ENCODE measurements at regions not wholly inside any gene's neighbourhood (a gene's known extent, or its start where the extent isn't known, plus 50 kb on each side); places are given as distances from the start of the nearest gene placed in this dataset.

- no peak for FAIRE-seq
- no peak overlapping the region for H2AFZ ChIP-seq (ENCODE audit: low read length)
- no peak overlapping the region for H2AK5ac ChIP-seq (ENCODE audit: low read depth, low read length)
- H3K4me2 ChIP-seq (ENCODE audit: insufficient read depth in 1 of 2, low read depth in 2 of 2, low read length in 2 of 2) = no peak overlapping the region
- H3K27ac ChIP-seq (ENCODE audit: low read depth, low read length) = no peak overlapping the region
- no peak overlapping the region for H3K18ac ChIP-seq (ENCODE audit: extremely low read depth, low read length)
- no peak overlapping the region for H3K23ac ChIP-seq (ENCODE audit: insufficient read length)
- H3K4ac ChIP-seq (replicated peaks; ENCODE audit: insufficient read length, low read depth, low read length) = no peak overlapping the region
- no peak overlapping the region for H4K8ac ChIP-seq (ENCODE audit: extremely low read depth, insufficient read depth, low read length)
- POLR2A ChIA-PET (ENCODE audit: partially characterized antibody) = no interaction called here
- CTCF ChIA-PET (ENCODE audit: partially characterized antibody) = no interaction called here
- no peak for DNase-seq (ENCODE audit: low read depth in 1 of 2, low spot score in 2 of 2)
- no peaks in the 10 kb centered on the region for H4K20me1 ChIP-seq (replicated peaks in 1 of 2; ENCODE audit: control insufficient read depth in 1 of 2, insufficient read depth in 2 of 2, low read length in 2 of 2)
- no peaks in the 10 kb centered on the region for H3K23me2 ChIP-seq (ENCODE audit: low read depth, low read length)
- no peak overlapping the region for H4K5ac ChIP-seq (ENCODE audit: insufficient read length, low read depth, low read length)
- H3K4me1 ChIP-seq (replicated peaks in 1 of 4; ENCODE audit: control insufficient read depth in 3 of 4, insufficient read depth in 4 of 4, low read length in 3 of 4) = no peaks in the 10 kb centered on the region
- H3K79me2 ChIP-seq (ENCODE audit: control insufficient read depth in 1 of 2, insufficient read depth in 2 of 2, low read length in 2 of 2) = no peaks in the 10 kb centered on the region
- no peak overlapping the region for H2BK15ac ChIP-seq (ENCODE audit: low read length)
- H3K79me1 ChIP-seq (ENCODE audit: low read depth, low read length) = no peaks in the 10 kb centered on the region
- H3K14ac ChIP-seq (ENCODE audit: insufficient read length) = no peak overlapping the region
- H2BK5ac ChIP-seq (ENCODE audit: low read depth, low read length) = no peak overlapping the region
- peaks cover 3 to 19% of the 10 kb centered on the region in 2 experiments; a peak in 1 of 4 replicates for H3K9me3 ChIP-seq (ENCODE audit: insufficient read depth in 2 of 2, low read depth in 1 of 2, low read length in 1 of 2)
- H3K27me3 ChIP-seq (replicated peaks in 1 of 4; ENCODE audit: control insufficient read depth in 3 of 4, extremely low read depth in 1 of 4, insufficient read depth in 3 of 4, low read length in 3 of 4) = no peaks in the 10 kb centered on the region
- H2BK20ac ChIP-seq (ENCODE audit: low read length) = no peak overlapping the region
- H3K4me3 ChIP-seq (ENCODE audit: extremely low read depth in 1 of 4, insufficient read depth in 2 of 4, low read depth in 3 of 4, low read length in 4 of 4) = no peak overlapping the region
- no peak overlapping the region for H2BK120ac ChIP-seq (replicated peaks; ENCODE audit: low read depth, low read length)
- no peaks in the 10 kb centered on the region for H3K36me3 ChIP-seq (ENCODE audit: control insufficient read depth in 2 of 4, insufficient read depth in 4 of 4, low read length in 3 of 4)
- no peak overlapping the region for H4K91ac ChIP-seq (replicated peaks; ENCODE audit: insufficient read length, low read length)
- H3K9ac ChIP-seq (replicated peaks in 1 of 4; ENCODE audit: extremely low read depth in 1 of 4, low read depth in 3 of 4, low read length in 3 of 4) = no peak overlapping the region
- 87% methylated on average over 3 of the region's 3 CpGs; no CpG with 5 or more reads in 1 of the 2 experiments for WGBS, 2 experiments (ENCODE audit: extremely low coverage in 1 of 2, insufficient coverage in 1 of 2, insufficient read length in 1 of 2, insufficient replicate concordance in 2 of 2, low coverage in 1 of 2, low lambda C conversion rate in 2 of 2, missing lambda C conversion rate in 1 of 2)
- no peak overlapping the region for H3K56ac ChIP-seq (replicated peaks; ENCODE audit: insufficient read length, low read depth, low read length)
- H2BK12ac ChIP-seq (ENCODE audit: low read depth, low read length) = no peak overlapping the region
- TF ChIP-seq CHD1 (IDR thresholded peaks at IDR 0.05; ENCODE audit: low read depth, low read length) (no peak), TEAD4 (IDR thresholded peaks at IDR 0.05; ENCODE audit: low read depth, low read length) (no peak), KDM4A (IDR thresholded peaks at IDR 0.05; ENCODE audit: low read depth, low read length, severe bottlenecking) (no peak), NRF1 (IDR thresholded peaks at IDR 0.05; ENCODE audit: low read depth, low read length) (no peak), RBBP5 (IDR thresholded peaks at IDR 0.05; ENCODE audit: borderline replicate concordance, low read depth, low read length) (no peak), POLR2AphosphoS5 (IDR thresholded peaks at IDR 0.05; ENCODE audit: low read depth, low read length) (no peak), GABPA (IDR thresholded peaks at IDR 0.05; ENCODE audit: borderline replicate concordance, insufficient read depth, low read length) (no peak), BACH1 (IDR thresholded peaks at IDR 0.05; ENCODE audit: low read length) (no peak), RAD21 (IDR thresholded peaks at IDR 0.05 in 1 of 2, conservative IDR thresholded peaks at IDR 0.05 in 1 of 2; ENCODE audit: low read depth in 2 of 2, low read length in 2 of 2) (no peak), CEBPB (IDR thresholded peaks at IDR 0.05; ENCODE audit: low read depth, low read length) (no peak), POLR2A (IDR thresholded peaks at IDR 0.05; ENCODE audit: control extremely low read depth in 1 of 2, low read depth in 2 of 2, low read length in 2 of 2) (no peak), SIRT6 (IDR thresholded peaks at IDR 0.05; ENCODE audit: low read length) (no peak), KDM1A (IDR thresholded peaks at IDR 0.05; ENCODE audit: borderline replicate concordance, low read length) (no peak), E2F6 (IDR thresholded peaks at IDR 0.05) (no peak), SP2 (IDR thresholded peaks at IDR 0.05; ENCODE audit: low read length) (no peak), JUN (IDR thresholded peaks at IDR 0.05; ENCODE audit: low read depth, low read length) (no peak)
Observed at GRCh38 chr2:13137679-13138078, 420.9 kb downstream of the TRIB2 start.

All from H1 (cell line).